Coronary artery (tissue), 2 donors: ENCODE measurements at regions not wholly inside any gene's neighbourhood (a gene's known extent, or its start where the extent isn't known, plus 50 kb on each side); places are given as distances from the start of the nearest gene placed in this dataset.

Experiments used
- DNase-seq: peaks from one replicate; pipeline ENCODE4 v3.0.0-alpha.2; 2017; ENCODE audit warnings: low spot score
- H3K27ac ChIP-seq, 2 donors: fragments of 200-600 bp; sonication (generic); one replicate each; pipeline ENCODE4 v1.5.1; 2016 to 2019
- H3K4me3 ChIP-seq: fragments of 200-600 bp; sonication (generic); 2 replicates; pipeline ENCODE4 v1.5.1; 2016; ENCODE audit warnings: mild to moderate bottlenecking, moderate library complexity
- TF ChIP-seq, protein P1 (sequence below): fragments of 200-600 bp; sonication (generic); IDR thresholded peaks from one replicate; pipeline ENCODE4 v1.5.1; 2019; ENCODE audit warnings: antibody characterized with exemption

DNA sequence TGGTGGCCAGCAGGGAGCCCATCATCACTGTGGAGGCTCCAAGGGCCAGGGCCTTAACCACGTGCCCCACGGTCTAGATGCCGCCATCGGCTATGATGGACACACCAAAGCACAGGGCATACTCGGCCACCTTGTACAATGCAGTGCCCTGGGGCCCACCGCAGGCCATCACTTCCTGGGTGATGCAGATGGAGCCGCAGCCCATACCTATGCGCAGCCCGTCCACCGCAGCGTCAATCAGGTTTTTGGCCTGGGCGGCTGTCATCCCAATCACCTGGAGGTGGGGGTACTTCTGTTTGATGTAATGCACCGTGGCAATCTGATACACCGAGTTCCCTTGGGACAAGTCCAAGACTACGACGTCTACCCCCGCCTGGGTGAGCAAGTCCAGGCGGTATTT is 153.3 kb upstream of the ZSWIM2 start:
- no peak for DNase-seq
- Histone ChIP-seq H3K27ac (no peak overlapping the region), H3K4me3 (no peak overlapping the region)
- TF ChIP-seq, protein P1, sequence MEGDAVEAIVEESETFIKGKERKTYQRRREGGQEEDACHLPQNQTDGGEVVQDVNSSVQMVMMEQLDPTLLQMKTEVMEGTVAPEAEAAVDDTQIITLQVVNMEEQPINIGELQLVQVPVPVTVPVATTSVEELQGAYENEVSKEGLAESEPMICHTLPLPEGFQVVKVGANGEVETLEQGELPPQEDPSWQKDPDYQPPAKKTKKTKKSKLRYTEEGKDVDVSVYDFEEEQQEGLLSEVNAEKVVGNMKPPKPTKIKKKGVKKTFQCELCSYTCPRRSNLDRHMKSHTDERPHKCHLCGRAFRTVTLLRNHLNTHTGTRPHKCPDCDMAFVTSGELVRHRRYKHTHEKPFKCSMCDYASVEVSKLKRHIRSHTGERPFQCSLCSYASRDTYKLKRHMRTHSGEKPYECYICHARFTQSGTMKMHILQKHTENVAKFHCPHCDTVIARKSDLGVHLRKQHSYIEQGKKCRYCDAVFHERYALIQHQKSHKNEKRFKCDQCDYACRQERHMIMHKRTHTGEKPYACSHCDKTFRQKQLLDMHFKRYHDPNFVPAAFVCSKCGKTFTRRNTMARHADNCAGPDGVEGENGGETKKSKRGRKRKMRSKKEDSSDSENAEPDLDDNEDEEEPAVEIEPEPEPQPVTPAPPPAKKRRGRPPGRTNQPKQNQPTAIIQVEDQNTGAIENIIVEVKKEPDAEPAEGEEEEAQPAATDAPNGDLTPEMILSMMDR = no peak

DNA sequence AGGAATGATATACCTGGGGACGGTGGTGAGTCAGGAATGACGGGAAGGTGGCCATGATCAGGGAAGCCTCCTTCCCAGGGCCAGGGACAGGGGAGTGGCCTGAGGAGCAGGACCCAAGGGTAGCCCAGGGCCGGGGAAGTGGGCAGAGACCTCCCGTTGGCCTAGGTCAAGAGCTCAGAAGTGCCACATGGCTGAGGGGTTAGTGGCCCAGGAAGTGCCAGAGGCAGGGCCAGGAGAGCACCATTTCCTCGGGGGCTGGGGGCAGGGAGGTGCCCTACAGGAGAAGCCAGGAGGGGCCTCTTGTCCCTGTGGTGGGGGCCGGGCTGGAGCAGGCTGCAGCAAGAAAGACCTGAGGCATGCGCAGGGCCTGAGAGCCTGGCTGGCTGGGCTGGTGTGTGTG is 152.3 kb upstream of the ZSWIM2 start:
- DNase-seq = no peak
- TF ChIP-seq, protein P1 = no peak
- no peak overlapping the region for H3K4me3 ChIP-seq
- H3K27ac ChIP-seq = no peak overlapping the region

DNA sequence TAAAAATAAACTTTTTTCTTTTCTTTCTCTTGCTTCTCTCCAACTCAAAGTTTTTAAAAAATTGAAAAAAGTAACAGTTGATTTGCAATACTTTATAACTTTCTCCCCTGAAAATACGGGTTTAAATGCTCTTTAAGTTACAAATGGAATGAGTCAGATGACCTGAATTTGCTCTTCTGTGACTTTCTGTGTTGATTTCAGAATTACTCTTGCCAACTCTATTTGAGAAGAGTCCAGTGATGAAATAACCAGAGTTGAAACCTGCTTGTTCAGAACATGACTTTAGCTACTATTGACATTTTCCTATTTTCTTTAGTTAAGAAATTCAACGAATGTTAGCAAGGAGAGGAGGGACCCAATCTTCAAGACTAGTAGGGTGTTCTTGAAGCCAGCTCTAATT is 146.1 kb upstream of the ZSWIM2 start:
- no peak overlapping the region for H3K4me3 ChIP-seq
- TF ChIP-seq, protein P1 = no peak
- no peak overlapping the region for H3K27ac ChIP-seq
- DNase-seq = no peak

DNA sequence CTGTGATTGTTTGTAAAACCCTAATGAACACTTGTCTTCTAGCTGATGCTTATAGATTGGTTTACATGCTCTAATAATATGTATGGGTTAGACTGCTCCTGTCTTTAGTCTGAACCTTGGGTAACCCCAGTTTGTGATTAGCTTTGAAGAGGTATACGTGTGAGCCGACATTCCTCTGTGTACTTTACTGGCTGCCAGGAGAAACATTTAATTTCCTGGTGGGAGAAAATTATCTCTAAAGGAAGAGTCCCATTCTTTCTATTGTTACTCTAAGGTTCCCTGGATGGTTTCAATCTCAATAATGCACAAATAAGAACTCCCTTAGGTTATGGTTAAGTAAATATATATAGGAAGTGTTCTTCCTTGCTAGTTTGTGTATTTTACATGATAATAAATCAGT is 143.6 kb upstream of the ZSWIM2 start:
- no peak overlapping the region for H3K4me3 ChIP-seq
- TF ChIP-seq, protein P1 = no peak
- no peak overlapping the region for H3K27ac ChIP-seq
- DNase-seq = no peak

DNA sequence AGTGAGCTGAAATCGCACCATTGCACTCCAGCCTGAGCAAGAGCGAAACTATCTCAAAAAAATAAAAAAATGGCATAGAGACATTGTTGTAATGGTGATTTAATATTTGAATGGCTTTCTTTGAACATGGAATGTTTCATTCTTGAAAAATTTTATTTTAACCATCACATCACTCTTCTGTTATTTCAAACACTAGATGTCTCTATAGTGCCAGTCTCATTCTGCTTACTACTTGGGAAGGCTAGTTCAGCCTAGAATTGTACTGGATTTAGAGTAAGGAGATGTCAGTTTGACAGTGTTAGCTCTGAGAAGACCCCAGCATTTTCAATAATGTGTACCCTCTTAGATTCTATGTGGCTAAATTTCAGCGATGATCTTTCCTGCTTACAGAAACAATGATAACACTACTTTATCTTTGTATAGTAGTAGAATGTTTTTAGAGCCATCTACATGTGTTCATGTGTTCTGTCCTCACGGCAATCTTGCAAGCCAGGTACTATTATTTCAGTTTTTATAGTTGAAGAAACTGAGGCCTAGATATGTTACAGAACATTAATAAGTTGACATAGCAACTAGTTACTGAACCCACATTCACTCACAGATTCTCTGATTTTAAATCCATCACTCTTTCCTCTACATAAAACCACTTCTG is 142.9 kb upstream of the ZSWIM2 start:
- H3K4me3 ChIP-seq = no peak overlapping the region
- no peak overlapping the region for H3K27ac ChIP-seq
- TF ChIP-seq, protein P1 = no peak
- DNase-seq = no peak

DNA sequence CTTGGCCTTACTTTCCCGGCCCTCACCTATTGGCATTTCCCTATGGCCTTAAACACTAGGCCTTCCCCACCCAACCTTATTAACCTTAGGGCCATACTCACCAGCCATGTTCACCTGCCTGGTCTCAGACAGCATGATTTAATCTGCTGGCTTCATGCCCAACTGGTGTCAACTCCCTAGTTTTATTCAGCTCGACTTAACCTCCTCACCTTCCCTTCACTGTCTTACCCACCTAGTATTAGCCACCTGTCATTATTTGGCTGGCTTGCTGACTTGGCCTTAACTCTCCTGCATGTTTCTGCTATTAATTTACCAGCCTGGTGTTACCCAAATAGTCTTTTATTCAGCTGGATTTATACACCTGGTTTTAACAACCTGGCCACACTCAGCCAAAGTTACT is 136.0 kb upstream of the ZSWIM2 start:
- TF ChIP-seq, protein P1 = no peak
- DNase-seq = no peak
- Histone ChIP-seq H3K4me3 (no peak overlapping the region), H3K27ac (no peak overlapping the region)

DNA sequence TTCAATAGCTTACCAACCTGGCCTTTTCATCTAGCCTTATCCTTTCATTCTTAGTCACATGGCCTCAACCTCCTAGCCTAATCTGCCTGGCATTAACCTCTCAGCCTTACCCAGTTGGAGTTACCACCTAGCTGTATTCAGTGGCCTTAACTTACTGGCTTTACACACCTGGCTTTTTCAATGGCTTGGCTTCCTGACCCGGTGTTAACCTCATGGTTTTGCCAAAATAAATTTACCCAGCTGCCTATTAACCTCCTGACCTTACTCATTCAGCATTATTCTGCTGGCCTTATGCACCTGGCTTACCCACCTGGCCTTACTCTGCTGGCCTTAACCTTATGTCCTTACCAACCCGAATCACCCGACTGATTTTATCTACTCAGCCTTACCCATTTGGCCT is 135.5 kb upstream of the ZSWIM2 start:
- Histone ChIP-seq H3K4me3 (no peak overlapping the region), H3K27ac (no peak overlapping the region)
- TF ChIP-seq, protein P1 = no peak
- DNase-seq = no peak
